DMS153 treated with DMSO at 0.1 percent for 48 hours (cell line): ENCODE measurements at regions not wholly inside any gene's neighbourhood (a gene's known extent, or its start where the extent isn't known, plus 50 kb on each side); places are given as distances from the start of the nearest gene placed in this dataset.

Experiments
- DNase-seq: peaks from one replicate; lab custom pipeline; 2025; ENCODE audit not compliant: unreplicated experiment; lab: John Stamatoyannopoulos, UW

- DNase-seq: no peak
Observed at GRCh38 chr21:32216293-32216692, 62.6 kb downstream of the MIS18A start.

- DNase-seq: no peak
Observed at GRCh38 chr21:32215306-32215685, 63.6 kb downstream of the MIS18A start.

DNA sequence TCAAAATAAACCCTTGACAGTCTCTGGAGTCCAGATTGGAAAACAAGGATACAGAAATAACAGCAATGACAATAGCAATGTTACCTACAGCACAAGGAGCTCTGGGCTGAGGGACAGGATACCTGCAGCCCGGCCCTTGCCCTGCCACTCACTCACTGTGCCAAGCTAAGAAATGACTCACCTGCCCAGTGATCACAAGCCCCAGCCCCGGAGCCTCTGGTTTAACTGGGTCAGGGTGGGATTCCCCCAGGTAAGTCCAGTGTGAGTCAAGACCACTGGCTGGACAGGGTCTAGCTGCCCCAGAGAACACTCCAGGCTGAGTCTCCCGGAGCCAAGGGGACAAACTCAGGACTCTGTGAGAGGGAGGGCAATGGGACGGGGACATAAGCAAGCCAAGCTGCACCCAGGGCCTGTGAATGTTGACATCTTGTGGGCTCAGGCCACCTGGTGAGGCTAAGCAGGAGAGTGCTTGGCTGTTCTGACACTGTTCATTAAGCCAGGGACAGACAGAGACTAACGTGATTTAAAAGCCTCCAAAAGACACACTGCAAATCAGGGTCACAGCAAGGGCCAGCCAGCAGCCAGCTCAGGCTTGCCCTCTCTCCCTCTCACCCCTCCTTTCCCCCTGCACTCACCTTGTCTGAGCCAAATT lies 64.1 kb downstream of the MIS18A start:
- no peak for DNase-seq

GRCh38 chr21:32212116-32212515 lies 66.7 kb downstream of the MIS18A start:
- no peak for DNase-seq

- no peak for DNase-seq
Observed at GRCh38 chr21:32211306-32211705, 67.5 kb downstream of the MIS18A start.

DNA sequence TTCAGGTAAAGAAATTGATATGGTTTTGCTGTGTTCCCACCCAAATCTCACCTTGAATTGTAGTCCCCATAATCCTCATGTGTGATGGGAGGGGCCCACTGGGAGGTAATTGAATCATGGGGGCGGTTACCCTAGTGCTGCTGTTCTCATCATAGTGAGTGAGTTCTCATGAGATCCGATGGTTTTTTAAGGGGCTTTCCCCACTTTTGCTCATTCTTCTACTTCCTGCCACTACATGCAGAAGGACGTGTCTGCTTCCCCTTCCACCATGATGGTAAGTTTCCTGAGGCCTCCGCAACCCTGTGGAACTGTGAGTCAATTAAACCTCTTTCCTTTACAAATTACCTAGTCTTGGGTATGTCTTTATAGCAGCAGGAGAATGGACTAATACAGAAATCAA lies 69.3 kb downstream of the MIS18A start:
- DNase-seq: no peak

DNA sequence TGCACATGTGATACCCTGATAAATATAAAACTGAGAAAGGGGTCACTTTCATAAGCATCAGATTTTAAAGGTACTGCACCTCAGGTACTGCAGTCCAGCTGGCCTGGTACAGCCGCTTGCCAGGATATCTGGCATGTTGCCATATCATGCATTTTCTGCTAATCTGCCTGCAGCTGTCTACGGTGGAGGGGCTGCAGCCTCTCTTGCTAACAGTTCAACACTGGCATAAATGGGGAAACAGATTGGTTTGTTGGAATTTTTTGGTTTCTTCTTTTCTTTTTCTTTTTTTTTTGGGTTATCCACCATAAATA lies 71.5 kb downstream of the MIS18A start:
- no peak for DNase-seq

DNA sequence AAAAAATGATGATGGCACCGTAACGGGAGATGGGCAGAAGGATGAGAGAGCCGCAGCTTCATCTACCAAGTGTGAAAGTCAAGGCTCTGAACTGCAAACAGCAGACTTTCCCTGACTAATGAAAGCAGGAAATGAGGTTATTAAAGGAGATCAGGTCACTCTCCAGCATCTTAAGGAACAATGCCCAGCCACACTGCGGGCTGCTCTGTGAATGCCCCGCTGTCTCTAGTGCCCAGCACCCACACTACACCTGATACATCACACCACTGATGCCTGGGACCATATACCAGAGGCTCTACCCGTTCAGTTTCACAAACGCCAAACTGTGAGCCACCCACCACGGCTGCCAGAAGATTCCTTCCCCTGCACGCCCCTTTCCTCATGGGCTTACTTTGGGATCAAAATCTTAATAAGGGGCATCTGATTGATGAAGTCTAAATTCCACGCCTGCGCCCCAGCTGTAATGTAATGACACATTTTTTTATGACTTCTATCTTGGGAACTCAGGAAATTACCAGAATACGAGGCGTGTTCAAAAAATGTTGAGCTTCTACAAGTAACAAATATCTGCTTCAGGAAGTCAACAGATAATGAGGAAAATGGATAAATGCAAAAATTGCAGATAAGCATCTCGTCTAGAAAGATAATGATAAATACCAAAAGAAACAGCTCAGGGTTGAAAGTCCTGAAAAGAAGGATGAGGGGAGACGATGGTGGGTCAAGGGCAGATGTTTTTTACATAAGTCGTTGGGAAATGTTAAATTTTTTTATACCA lies 72.0 kb downstream of the MIS18A start:
- DNase-seq: no peak

- DNase-seq: no peak
Observed at GRCh38 chr21:32203877-32204480, 74.9 kb downstream of the MIS18A start.

DNA sequence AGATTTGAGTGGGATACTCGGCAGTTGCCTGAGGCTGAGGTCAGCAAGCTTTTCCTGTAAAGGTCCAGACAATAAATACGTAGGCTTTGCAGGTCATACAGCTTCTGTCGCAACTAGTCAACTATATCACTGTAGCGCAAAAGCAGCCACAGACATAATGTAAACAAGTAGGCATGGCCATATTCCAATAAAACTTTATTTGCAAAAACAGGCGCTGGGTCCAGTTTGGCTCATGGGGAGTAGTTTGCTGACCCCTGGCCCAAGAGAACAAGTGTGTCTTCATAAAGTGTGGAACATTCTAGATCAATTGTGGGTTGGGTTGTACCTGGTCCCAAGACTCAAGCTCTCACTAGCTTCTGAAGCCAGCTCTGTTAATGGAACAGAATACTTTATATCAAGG lies 78.8 kb downstream of the MIS18A start:
- DNase-seq: no peak

DNA sequence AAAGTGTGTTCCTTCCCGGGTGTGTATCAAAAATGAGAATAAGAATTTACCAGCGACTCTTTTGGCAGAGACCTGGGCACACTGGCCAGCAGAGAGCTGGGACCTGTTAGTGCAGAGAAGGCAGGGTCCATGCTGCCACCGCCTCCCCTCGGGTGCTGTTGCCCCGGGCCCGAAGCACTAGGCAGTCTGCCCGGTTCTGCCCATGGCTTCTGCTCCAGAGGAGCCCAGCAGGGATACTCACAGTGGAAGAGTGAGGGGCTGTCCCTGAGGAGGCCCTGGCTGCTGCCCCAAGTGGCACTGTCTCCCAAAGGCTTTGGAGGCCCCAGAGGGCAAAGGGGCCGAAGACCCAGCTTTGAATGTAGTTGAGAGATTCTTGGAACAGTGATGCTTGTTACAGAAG lies 80.5 kb downstream of the MIS18A start:
- DNase-seq: no peak

DNA sequence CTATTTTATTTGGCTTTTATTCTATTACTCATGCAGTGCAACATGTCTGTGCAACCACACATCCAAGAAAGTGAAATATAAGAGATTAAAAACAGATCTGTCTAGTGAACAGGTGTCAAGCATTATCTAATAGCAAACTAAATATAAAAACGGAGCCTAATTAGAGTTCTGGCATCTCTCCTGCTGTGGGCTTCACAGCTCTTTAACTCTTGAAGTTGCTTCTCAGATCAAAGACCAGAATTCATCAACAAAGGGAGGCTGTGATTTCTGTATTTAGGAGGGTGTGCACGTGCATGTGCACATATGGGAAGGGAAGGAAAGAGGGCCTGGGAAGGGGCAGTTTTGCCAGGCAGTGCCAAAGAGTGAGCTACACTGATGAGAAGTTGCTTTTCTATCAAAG lies 81.0 kb downstream of the MIS18A start:
- DNase-seq: no peak

- DNase-seq: no peak
Observed at GRCh38 chr21:32196001-32196400, 82.8 kb downstream of the MIS18A start.

DNA sequence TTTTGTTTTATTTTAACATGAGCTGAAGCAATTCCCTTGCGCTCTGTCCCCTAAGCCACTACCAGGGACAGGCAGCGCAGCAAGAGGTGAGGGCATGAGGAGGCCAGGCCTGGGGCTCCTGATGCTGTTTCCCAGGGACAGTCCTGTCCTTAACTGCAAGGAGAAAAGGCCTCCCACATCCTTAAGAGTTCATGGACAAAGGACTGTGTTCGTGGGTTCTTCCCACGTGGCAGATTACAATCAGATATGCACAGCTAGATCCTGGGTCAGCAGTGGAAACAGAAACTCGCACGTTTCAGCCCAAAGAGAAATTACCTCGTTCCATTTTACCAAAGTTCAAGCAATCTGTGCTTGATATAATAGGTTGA lies 85.8 kb downstream of the MIS18A start:
- no peak for DNase-seq

DNA sequence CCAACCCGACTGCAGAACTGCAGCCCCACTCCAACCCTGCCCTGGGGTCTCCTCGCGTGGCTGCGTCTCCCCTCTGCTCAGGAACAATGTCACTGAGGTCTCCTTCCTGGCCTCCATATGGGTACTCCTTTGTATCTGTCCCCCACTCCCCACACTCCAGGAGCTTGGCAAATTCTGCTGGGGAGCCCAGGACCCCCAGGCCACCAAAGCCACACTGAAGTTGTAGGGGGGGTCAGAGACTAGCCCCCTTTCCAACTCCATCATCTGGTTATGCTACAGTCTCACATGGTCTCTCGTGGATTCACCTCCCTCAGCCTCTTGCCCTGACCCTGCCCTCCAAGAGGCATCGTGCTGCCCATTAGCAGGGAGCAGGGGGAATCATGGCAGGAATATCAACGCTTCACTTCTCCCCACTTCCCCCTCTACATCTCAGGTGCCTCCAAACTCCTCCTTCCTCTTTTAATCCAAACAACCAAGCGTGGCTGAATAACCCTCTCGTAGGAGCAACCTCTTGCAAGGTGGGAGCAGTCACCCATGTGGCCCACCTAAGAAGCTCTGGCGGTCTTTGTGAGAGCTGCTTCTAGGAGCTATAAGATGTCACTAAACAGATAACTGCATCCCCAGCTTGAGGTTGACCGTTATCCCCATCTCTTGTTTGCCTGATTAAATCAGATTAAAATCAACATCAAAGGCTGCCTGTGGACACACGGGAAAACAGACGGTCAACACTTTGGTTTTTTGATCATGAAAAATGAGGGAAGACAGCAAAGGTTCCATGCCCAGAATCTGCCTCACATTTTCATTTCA lies 86.4 kb downstream of the MIS18A start:
- no peak for DNase-seq

DNA sequence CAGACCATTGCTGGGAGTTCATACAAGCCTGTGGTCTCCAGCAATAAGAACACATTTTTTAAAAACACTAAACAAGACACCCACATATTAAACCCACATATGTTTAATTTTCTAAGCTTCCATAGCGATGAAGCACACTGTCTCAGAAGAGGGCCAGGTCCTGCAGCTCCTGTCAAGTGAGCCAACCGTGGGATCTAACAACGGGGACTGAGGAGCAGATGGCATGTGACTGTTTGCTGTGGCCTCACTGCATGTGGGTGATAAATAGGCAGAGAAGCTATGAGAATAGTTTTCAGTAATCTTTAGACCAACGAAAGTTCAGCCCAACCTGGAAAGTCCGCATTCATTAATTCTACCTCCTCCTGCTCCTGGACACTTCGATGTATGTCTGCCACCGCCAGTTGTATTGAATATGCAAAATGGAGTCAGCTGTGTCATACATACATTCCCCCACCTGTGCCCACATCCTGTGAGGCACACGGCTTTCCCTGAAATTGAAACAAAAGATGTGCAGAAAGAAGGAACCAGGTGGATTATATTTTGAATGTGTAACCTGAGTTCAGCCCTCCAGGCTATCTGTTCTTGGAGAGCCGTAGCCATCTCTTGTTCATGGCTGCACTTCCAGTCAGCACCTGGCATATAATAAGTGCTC lies 88.2 kb downstream of the MIS18A start:
- no peak for DNase-seq

- DNase-seq: no peak
Observed at GRCh38 chr21:32189688-32190483, 89.0 kb downstream of the MIS18A start.

DNA sequence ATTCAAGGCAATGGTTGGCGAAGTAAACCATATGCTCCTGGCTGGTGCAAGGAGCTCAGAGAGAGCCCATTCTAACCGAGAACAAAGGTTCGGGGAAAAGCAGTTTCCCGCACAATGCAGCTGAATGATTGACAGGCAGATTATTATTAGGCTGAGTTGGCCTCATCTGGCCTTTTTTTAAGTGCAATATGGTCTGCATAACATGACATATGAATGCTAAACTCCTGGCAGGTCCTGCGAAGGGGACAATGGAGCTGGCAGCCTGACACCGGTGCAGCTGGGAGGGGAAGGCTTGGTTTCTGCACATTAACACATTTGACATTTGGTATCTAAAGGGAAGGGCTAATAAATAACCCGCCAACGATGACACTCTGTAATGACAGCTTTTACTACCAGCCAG lies 92.0 kb downstream of the MIS18A start:
- peak; percentile 21 for DNase-seq

- DNase-seq: no peak
Observed at GRCh38 chr21:32185726-32186125, 93.1 kb downstream of the MIS18A start.

DNA sequence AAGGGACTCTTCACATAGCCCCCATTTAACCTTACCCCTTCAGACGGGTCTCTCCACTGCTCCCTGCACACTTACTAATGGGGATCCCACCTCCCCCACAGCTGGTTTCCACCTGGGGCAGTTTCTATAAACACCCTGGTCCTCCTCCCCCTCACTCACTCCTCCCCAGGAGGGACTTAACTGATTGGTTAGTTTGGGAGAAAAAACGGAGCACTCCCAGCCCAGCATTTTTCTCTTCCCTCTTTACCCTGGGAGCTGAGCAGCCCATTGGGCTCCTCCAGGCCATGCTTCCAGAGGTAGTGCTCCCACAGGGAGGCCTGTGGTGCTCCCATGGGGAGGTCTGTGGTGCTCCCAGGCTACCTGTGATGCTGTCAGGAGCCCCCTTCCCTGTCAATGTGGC lies 93.7 kb downstream of the MIS18A start:
- no peak for DNase-seq

- DNase-seq: no peak
Observed at GRCh38 chr21:32184485-32184884, 94.4 kb downstream of the MIS18A start.
